ENCODE measurements at regions not wholly inside any gene's neighbourhood (a gene's known extent, or its start where the extent isn't known, plus 50 kb on each side); places are given as distances from the start of the nearest gene placed in this dataset.

- TF ChIP-seq, protein P1, sequence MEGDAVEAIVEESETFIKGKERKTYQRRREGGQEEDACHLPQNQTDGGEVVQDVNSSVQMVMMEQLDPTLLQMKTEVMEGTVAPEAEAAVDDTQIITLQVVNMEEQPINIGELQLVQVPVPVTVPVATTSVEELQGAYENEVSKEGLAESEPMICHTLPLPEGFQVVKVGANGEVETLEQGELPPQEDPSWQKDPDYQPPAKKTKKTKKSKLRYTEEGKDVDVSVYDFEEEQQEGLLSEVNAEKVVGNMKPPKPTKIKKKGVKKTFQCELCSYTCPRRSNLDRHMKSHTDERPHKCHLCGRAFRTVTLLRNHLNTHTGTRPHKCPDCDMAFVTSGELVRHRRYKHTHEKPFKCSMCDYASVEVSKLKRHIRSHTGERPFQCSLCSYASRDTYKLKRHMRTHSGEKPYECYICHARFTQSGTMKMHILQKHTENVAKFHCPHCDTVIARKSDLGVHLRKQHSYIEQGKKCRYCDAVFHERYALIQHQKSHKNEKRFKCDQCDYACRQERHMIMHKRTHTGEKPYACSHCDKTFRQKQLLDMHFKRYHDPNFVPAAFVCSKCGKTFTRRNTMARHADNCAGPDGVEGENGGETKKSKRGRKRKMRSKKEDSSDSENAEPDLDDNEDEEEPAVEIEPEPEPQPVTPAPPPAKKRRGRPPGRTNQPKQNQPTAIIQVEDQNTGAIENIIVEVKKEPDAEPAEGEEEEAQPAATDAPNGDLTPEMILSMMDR (IDR thresholded peaks at IDR 0.05; ENCODE audit: low read depth, low read length, missing input control) = no peak
- no peak for TF ChIP-seq SP1 (IDR thresholded peaks at IDR 0.05)
- no peak for TF ChIP-seq GABPA (IDR thresholded peaks at IDR 0.05 in 1 of 2, conservative IDR thresholded peaks at IDR 0.05 in 1 of 2)
- TF ChIP-seq YY1 (IDR thresholded peaks at IDR 0.05) = no peak
- no peak for TF ChIP-seq FOXA1 (IDR thresholded peaks at IDR 0.05)
- TF ChIP-seq, protein P2, sequence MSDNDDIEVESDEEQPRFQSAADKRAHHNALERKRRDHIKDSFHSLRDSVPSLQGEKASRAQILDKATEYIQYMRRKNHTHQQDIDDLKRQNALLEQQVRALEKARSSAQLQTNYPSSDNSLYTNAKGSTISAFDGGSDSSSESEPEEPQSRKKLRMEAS (IDR thresholded peaks at IDR 0.05) = no peak
Observed at GRCh38 chr13:90121784-90122183, 1225.7 kb upstream of the MIR17HG start.

Data from liver (tissue), 3 donors.